ENCODE measurements at regions not wholly inside any gene's neighbourhood (a gene's known extent, or its start where the extent isn't known, plus 50 kb on each side); places are given as distances from the start of the nearest gene placed in this dataset.

DNA sequence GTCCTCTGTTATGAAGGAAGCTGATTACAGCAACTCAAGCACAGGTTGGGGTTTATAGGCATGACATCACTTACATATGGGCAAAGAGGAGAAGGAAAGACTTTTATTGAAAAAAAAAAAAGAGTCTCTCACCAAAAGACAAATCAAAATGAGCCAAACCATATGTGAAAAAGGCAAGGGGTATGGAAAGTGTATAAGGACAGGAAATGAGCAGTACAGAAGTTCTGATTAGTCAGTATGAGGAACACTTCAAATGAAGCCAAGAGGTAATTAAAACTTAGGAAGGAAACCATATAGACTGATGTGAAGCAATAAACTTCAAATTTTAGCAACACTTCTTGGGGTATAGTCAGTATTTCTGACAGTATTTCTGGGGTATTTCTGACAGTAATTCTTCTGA is 1372.6 kb downstream of the CDH11 start:
- Histone ChIP-seq H3K4me1 (no peaks in the 10 kb centered on the region), H3K4me3 (no peak overlapping the region), H3K27ac (no peak overlapping the region), H3K27me3 (no peaks in the 10 kb centered on the region), H3K36me3 (no peaks in the 10 kb centered on the region), H3K9me3 (no peaks in the 10 kb centered on the region)
- DNase-seq, result no peak
- FAIRE-seq, result no peak
- intact Hi-C loops (cut with DNase I), result no loop called here
- TF ChIP-seq, protein P1, sequence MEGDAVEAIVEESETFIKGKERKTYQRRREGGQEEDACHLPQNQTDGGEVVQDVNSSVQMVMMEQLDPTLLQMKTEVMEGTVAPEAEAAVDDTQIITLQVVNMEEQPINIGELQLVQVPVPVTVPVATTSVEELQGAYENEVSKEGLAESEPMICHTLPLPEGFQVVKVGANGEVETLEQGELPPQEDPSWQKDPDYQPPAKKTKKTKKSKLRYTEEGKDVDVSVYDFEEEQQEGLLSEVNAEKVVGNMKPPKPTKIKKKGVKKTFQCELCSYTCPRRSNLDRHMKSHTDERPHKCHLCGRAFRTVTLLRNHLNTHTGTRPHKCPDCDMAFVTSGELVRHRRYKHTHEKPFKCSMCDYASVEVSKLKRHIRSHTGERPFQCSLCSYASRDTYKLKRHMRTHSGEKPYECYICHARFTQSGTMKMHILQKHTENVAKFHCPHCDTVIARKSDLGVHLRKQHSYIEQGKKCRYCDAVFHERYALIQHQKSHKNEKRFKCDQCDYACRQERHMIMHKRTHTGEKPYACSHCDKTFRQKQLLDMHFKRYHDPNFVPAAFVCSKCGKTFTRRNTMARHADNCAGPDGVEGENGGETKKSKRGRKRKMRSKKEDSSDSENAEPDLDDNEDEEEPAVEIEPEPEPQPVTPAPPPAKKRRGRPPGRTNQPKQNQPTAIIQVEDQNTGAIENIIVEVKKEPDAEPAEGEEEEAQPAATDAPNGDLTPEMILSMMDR (IDR thresholded peaks at IDR 0.05), result no peak
- ATAC-seq, result no peak

DNA sequence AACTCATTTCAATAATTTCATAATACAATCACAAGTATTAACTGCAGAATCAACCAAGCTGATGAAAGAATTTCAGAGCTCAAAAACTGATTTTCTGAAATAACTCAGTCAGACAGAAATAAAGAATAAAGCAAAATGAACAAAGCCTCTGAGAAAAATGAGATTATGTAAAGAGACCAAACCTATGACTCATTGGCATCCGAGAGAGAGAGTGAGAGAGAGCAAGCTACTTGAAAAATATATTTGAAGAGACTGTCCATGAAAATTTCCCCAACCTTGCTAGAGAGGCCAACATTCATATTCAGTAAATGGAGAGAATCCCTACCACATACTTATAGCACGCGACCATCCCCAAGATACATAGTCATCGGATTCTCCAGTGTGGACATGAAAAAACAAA is 1376.4 kb downstream of the CDH11 start:
- no peak for FAIRE-seq
- Histone ChIP-seq H3K4me1 (no peaks in the 10 kb centered on the region), H3K4me3 (no peak overlapping the region), H3K36me3 (no peaks in the 10 kb centered on the region), H3K27me3 (peaks cover 0 to 3% (median 0%) of the 10 kb centered on the region in 4 donors), H3K27ac (no peak overlapping the region), H3K9me3 (no peaks in the 10 kb centered on the region)
- intact Hi-C loops (cut with DNase I), result no loop called here
- 80 to 94% methylated on average over 4 of the region's 4 CpGs for WGBS, 2 donors
- DNase-seq, result no peak
- ATAC-seq, result no peak
- TF ChIP-seq, protein P1 (IDR thresholded peaks at IDR 0.05), result no peak

DNA sequence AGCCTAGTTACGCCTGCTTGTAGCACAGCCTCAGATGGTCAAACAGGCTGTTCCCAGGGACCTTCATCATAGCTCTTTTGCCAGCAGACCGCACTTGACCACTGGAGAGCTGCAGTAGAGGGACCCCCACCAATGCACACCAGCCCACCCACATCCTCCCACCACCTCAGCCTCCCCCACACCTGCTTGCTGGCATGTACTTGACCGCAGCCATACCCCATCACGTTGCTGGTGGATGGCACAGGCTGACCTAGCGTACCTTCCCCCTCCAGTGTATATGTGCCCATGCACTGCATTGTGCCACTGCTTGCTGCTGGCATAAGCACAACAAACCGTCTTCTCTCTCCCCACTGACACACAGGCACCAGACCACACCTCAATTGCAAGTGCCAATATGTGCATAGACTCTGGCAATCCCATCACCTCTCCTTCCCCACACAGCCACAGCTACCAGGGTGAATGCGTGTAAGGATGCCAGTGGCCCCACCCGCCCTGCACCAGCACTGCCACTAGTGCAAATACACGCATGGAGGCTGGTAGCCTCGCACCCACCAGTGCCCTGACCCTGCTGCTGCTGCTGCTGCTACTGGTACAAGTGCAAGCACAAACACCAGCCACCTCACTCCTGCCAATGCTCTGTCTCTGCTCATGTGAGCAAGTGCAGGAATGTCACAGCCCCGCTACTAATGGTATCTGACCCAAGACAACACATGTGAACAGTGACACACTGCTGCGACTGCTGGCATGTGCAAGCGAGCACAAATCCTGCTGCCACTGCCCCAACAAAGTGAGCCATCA is 1377.6 kb downstream of the CDH11 start:
- FAIRE-seq, result no peak
- 77 to 87% methylated on average over 13 of the region's 13 CpGs for WGBS, 2 donors
- TF ChIP-seq, protein P1 (IDR thresholded peaks at IDR 0.05), result no peak
- H3K27me3 ChIP-seq, result peaks cover 0 to 3% (median 0%) of the 10 kb centered on the region in 4 donors
- no peak overlapping the region for H3K4me3 ChIP-seq
- H3K27ac ChIP-seq, result no peak overlapping the region
- H3K36me3 ChIP-seq, result no peaks in the 10 kb centered on the region
- intact Hi-C loops (cut with DNase I), result no loop called here
- peak in 1 of 6 donors; percentile 57 for DNase-seq
- no peaks in the 10 kb centered on the region for H3K4me1 ChIP-seq
- ATAC-seq, result no peak
- H3K9me3 ChIP-seq, result no peaks in the 10 kb centered on the region

DNA sequence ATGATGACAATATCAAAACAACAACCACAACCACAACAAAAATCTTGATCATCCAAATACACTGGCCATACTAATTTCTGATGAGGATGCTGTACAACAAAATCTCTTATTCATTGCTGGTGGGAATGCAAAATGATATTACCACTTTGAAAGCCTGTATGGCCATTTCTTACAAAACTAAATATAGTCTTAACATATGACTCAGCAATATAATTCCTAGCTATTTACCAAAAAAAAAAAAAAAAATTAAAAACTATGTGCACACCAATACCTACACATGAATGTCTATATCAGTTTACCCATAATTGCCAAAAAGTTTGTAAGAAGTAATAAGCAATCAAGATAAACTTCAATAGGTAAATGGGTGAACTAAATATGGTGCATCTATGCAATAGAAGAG is 1379.7 kb downstream of the CDH11 start:
- Histone ChIP-seq H3K9me3 (peaks cover 0 to 3% (median 0%) of the 10 kb centered on the region in 4 donors), H3K27me3 (peaks cover 0 to 3% (median 0%) of the 10 kb centered on the region in 4 donors), H3K27ac (no peak overlapping the region), H3K4me3 (no peak overlapping the region), H3K36me3 (no peaks in the 10 kb centered on the region), H3K4me1 (no peaks in the 10 kb centered on the region)
- no peak for ATAC-seq
- no peak for DNase-seq
- intact Hi-C loops (cut with DNase I), result no loop called here
- TF ChIP-seq, protein P1 (IDR thresholded peaks at IDR 0.05), result no peak
- no peak for FAIRE-seq

DNA sequence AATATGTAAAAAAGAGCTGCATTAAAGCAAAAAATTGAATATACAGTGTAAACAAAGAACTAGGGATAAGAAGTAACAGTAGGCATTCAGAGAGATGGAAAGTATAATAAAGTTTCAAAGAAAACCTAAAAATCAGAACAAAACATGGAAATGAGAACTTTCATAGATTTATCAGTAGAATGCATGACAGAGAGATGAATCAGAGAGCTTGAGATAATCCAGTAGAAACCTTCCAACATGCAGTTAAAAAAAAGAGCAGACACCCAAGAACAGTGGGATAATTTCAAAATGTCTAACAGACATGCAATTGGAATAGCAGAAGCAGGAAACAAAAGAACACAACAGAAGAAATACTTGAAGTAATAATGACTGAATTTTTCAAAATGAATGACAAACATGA is 1384.2 kb downstream of the CDH11 start:
- Histone ChIP-seq H3K27ac (no peak overlapping the region), H3K36me3 (no peaks in the 10 kb centered on the region), H3K9me3 (peaks cover 0 to 3% (median 0%) of the 10 kb centered on the region in 4 donors), H3K27me3 (peaks cover 0 to 3% (median 0%) of the 10 kb centered on the region in 4 donors), H3K4me3 (no peak overlapping the region), H3K4me1 (no peaks in the 10 kb centered on the region)
- FAIRE-seq, result no peak
- DNase-seq, result no peak
- intact Hi-C loops (cut with DNase I), result no loop called here
- TF ChIP-seq, protein P1 (IDR thresholded peaks at IDR 0.05), result no peak
- no peak for ATAC-seq

All from pancreas (tissue), 10 donors.